ENCODE measurements at regions not wholly inside any gene's neighbourhood (a gene's known extent, or its start where the extent isn't known, plus 50 kb on each side); places are given as distances from the start of the nearest gene placed in this dataset.
"Not testable (repeated sequence)": the region's sequence is repeated elsewhere in the genome, so short reads cannot be mapped to it uniquely, and the experiment has no call there.

GRCh38 chrX:40878766-40879165 is 143.4 kb upstream of the MED14 start:
- no peak for ATAC-seq
- DNase-seq (ENCODE audit: low spot score): no peak
- intact Hi-C loops (cut with DNase I): no loop called here

GRCh38 chrX:40879172-40879571 is 143.8 kb upstream of the MED14 start:
- intact Hi-C loops (cut with DNase I); DNase-seq (ENCODE audit: low spot score); ATAC-seq: not testable (repeated sequence)

- ATAC-seq (no peak), DNase-seq (ENCODE audit: low spot score) (no peak)
- intact Hi-C loops (cut with DNase I): no loop called here
Measured at GRCh38 chrX:40880712-40881111, 145.4 kb upstream of the MED14 start.

- no peak for DNase-seq (ENCODE audit: low spot score)
- peak; percentile 74 for ATAC-seq
- intact Hi-C loops (cut with DNase I): no loop called here
Measured at GRCh38 chrX:40883021-40883619, 147.8 kb upstream of the MED14 start.

- DNase-seq (ENCODE audit: low spot score) (no peak), ATAC-seq (no peak)
- intact Hi-C loops (cut with DNase I): no loop called here
Measured at GRCh38 chrX:40885989-40886388, 150.6 kb upstream of the MED14 start.

GRCh38 chrX:40887476-40887875 is 152.1 kb upstream of the MED14 start:
- DNase-seq (ENCODE audit: low spot score) (no peak), ATAC-seq (no peak)
- intact Hi-C loops (cut with DNase I): no loop called here

GRCh38 chrX:40891798-40892197 is 156.5 kb upstream of the MED14 start:
- intact Hi-C loops (cut with DNase I): no loop called here
- ATAC-seq (no peak), DNase-seq (ENCODE audit: low spot score) (no peak)

GRCh38 chrX:40893251-40893910 is 158.0 kb upstream of the MED14 start:
- ATAC-seq (no peak), DNase-seq (ENCODE audit: low spot score) (no peak)
- intact Hi-C loops (cut with DNase I): no loop called here

GRCh38 chrX:40895246-40895645 is 159.9 kb upstream of the MED14 start:
- intact Hi-C loops (cut with DNase I): no loop called here
- ATAC-seq (no peak), DNase-seq (ENCODE audit: low spot score) (no peak)

- intact Hi-C loops (cut with DNase I): no loop called here
- ATAC-seq (no peak), DNase-seq (ENCODE audit: low spot score) (no peak)
Measured at GRCh38 chrX:40897718-40898270, 162.5 kb upstream of the MED14 start.

- intact Hi-C loops (cut with DNase I); ATAC-seq; DNase-seq (ENCODE audit: low spot score): not testable (repeated sequence)
Measured at GRCh38 chrX:40904739-40905138, 169.4 kb upstream of the MED14 start.

GRCh38 chrX:40908026-40908425 is 172.7 kb upstream of the MED14 start:
- DNase-seq (ENCODE audit: low spot score) (no peak), ATAC-seq (no peak)
- intact Hi-C loops (cut with DNase I): no loop called here

- intact Hi-C loops (cut with DNase I): no loop called here
- DNase-seq (ENCODE audit: low spot score): no peak
- ATAC-seq: no peak
Measured at GRCh38 chrX:40908857-40909475, 173.6 kb upstream of the MED14 start.

- DNase-seq (ENCODE audit: low spot score) (no peak), ATAC-seq (no peak)
- intact Hi-C loops (cut with DNase I): no loop called here
Measured at GRCh38 chrX:40912166-40912565, 173.1 kb upstream of the USP9X start.

- intact Hi-C loops (cut with DNase I): no loop called here
- no peak for ATAC-seq
Measured at GRCh38 chrX:40912576-40912975, 172.7 kb upstream of the USP9X start.

GRCh38 chrX:40920351-40920750 is 164.9 kb upstream of the USP9X start:
- intact Hi-C loops (cut with DNase I): no loop called here
- DNase-seq (ENCODE audit: low spot score) (no peak), ATAC-seq (no peak)

More at GRCh38 chrX:40912576-40912975, 172.7 kb upstream of the USP9X start:
- DNase-seq (ENCODE audit: low spot score): no peak

GRCh38 chrX:40922307-40922706 is 162.9 kb upstream of the USP9X start:
- DNase-seq (ENCODE audit: low spot score) (no peak), ATAC-seq (no peak)
- intact Hi-C loops (cut with DNase I): no loop called here

- intact Hi-C loops (cut with DNase I): not testable (repeated sequence)
Measured at GRCh38 chrX:40926739-40927427, 158.4 kb upstream of the USP9X start.

GRCh38 chrX:40928076-40928475 is 157.2 kb upstream of the USP9X start:
- ATAC-seq: no peak
- intact Hi-C loops (cut with DNase I): no loop called here
- no peak for DNase-seq (ENCODE audit: low spot score)

More at GRCh38 chrX:40926739-40927427, 158.4 kb upstream of the USP9X start:
- not testable (repeated sequence) for DNase-seq (ENCODE audit: low spot score); ATAC-seq

GRCh38 chrX:40931921-40932320 is 153.3 kb upstream of the USP9X start:
- ATAC-seq: no peak
- intact Hi-C loops (cut with DNase I): no loop called here
- no peak for DNase-seq (ENCODE audit: low spot score)

Data from sciatic nerve (tissue), 2 donors.